GM18502 (cell line): ENCODE measurements at regions not wholly inside any gene's neighbourhood (a gene's known extent, or its start where the extent isn't known, plus 50 kb on each side); places are given as distances from the start of the nearest gene placed in this dataset.

Source experiments
- ATAC-seq: cut with Tn5 transposase; IDR thresholded peaks from one replicate; pipeline ENCODE4 v1.9.1; 2021; ENCODE audit warnings: mild to moderate bottlenecking; ENCODE audit not compliant: unreplicated experiment, poor library complexity

DNA sequence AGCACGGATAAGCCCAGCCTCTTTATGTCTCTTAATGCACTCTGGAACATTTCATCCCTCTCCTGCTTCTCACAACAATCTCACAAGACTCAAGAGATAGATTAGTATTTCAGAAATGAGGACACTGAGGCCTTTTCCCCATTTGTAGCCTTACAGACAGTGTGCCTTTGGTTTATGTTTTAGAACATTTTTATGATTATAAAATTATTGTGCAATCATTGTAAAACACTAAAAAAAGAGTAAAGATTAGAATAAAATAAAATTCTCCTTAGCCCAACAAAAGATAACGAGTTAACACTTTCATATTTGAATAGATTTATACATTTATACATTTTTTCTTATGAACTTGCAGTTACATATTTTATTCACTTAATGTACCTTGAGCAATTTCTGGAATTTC lies 748.7 kb downstream of the TRIML1 start:
- ATAC-seq, result no peak

DNA sequence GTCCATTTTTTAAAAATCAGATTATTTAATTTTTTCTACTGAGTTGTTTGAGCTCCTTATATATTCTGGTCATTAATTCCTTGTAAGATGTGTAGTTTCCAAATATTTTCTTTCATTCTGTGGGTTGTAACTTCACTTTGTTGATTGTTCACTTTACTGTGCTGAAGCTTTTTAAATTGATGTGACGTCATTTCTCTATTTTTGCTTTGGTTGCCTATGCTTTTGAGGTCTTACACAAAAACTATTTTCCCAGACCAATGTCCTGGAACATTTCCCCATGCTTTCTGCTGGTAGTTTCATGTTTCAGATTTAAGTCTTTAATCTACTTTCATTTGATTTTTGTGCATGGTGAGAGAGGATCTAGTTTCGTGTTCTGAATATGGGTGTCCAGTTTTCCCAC lies 753.6 kb downstream of the TRIML1 start:
- no peak for ATAC-seq

DNA sequence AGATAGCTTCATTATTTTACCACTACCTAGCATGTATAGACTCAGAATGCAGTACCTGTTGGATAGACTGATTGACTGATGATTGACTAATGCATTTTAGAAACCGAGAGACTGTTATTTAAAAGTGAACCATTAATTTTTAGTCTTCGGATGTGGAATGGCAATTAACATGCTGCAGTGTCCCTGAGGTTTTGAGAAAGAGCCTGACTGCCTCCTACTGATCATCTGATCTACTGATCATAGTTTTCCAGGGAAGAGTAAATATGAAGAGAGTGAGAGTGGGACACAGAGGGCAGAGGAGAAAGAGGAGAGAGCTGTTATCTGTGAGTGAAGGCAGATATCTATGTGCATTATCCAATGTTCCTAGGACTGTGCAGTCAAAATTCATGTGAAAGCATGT lies 764.7 kb downstream of the TRIML1 start:
- ATAC-seq, result no peak

DNA sequence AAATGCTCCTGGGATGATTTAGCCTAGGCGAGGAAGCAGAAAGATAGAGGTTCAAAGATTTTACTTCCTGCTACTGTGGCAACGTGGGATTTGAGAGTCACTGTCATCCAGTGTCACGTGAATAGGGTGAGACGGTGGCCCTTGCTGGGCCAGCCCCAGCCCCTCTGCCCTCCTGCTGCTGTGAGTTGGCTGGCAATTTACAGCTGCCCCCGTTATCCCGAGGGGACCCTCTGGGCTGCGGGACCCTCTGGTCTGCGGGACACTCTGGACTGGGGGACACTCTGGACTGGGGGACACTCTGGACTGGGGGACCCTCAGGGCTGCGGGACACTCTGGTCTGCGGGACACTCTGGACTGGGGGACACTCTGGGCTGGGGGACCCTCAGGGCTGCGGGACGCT lies 765.4 kb downstream of the TRIML1 start:
- no peak for ATAC-seq

DNA sequence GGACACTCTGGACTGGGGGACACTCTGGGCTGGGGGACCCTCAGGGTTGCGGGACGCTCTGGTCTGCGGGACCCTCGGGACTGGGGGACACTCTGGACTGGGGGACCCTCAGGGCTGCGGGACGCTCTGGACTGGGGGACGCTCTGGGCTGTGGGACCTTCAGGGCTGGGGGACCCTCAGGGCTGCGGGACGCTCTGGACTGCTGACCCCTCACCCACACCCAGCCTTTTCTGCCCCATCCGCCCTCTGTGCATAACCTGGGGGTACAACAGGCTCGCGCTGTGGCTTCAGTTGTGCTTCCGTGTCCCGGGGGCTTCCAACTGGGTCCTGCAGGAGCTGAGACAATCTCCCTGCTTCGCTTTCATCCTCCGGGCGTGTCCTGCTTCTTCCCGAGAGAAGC lies 766.0 kb downstream of the TRIML1 start:
- no peak for ATAC-seq

DNA sequence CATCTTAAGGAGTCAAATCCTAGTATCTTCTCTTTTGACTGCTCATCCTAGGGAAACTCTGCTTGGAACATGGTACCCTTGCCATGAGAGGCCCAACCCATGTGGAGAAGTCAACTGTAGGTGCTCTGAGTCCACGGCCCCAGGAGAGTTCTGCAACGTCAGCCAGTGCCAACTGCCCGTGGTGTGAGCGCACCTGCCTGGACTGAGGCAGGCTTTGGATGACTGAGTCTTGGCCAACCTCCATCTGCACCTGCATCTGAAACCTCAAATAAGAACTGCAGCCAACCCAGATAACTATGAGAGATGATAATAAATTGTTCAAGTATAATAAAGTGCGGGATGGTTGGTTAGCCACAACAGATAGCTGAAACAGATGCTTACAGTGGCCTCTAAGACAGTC lies 772.0 kb downstream of the TRIML1 start:
- no peak for ATAC-seq

DNA sequence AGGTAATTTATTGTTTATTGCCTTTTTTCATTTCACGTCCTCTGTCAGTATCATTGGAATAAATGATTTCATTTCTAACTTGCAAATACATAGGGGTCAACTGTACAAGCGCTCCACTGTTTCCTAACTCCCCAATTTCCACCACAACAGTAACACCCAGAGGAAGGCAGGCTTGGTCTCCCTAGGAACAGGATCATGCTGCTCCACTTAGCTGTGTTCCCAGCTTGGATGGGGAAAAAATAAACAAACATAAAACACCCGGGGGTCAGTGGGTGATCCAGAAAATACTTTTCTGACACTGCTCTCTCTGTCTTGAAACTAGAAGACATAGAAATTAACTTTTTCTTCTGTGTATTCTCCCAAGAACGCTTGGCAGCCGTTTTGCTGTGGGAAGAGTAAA lies 772.5 kb downstream of the TRIML1 start:
- ATAC-seq, result no peak

DNA sequence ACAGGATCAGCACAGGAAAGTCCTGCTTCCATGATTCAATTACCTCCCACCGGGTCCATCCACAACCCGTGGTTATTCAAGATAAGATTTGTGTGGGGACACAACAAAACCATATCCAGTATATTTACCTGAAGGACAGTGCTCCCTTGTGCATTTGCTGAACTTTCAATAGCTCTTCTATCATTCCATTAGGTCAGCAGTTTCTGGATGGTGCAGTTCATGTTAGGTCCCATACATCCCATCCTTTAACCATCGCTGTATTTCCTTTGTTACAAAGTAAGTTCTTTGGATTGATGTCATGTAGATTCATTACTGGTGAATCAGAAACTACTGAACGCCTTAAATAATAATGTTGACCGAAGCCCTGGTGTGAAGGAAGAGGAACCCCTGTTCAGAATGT lies 775.9 kb downstream of the TRIML1 start:
- ATAC-seq, result no peak

DNA sequence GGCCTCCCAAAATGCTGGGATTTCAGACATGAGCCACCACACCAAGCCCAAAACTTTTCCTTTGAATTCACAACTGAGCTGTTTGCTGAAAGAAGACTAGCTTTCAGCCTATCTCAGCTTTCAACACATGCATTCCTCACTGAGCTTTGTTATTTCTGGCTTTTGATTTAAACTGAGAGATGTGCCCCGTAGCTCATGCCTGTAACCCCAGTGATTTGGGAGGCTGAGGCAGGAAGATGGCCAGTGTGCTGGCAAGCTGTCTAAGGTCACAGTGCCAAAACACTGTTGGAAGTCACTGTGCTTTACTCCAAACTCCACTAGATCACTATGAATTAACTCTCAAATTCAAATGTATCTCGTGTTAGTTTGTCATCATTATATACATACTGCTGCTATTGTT lies 779.5 kb downstream of the TRIML1 start:
- no peak for ATAC-seq

DNA sequence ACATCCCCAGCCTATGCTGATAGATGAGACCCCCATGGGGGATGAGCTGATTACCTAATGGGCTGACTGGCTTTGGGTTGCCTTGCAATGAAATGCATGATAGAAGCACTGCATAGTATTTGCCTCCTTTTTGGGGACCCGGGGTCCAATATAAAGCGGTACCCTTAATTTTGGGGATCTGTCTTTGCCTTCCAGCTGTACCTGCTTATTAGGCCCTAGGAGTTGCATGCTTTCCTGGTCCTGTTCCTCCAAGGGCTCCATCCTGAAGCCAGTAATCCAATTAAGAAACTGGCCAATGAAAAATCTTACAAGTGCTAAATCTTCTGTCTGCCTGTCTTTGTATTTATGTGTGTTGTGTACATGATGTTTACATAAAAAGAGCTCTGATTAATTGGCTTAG lies 791.6 kb downstream of the TRIML1 start:
- ATAC-seq, result no peak

DNA sequence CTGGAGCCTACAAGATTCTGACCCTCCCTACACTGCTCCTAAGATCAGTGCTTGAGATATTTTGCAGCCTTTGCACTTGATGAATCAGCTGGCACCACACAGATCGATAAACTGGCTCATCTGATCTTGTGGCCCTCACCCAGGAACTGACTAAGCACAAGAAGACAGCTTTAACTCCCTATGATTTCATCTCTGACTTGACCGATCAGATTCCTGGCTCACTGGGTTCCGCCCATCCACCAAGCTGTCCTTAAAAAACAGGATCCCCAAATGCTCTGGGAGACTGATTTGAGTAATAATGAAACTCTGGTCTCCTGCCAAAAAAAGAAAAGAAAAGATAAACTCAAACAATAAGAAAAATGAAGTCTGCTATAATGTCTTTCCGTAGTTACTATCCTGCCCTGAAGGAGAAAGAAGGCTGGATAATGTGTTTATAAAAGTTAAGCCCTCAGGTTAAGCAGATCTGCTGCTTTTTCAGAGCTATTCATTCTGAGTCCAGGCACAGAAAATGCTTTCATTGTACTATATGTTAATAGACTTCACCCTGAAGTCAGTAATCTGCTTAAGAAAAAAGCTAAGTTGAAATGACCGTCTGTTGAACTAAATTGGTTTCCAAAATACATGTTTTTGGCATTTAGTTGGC lies 795.2 kb downstream of the TRIML1 start:
- ATAC-seq, result no peak

DNA sequence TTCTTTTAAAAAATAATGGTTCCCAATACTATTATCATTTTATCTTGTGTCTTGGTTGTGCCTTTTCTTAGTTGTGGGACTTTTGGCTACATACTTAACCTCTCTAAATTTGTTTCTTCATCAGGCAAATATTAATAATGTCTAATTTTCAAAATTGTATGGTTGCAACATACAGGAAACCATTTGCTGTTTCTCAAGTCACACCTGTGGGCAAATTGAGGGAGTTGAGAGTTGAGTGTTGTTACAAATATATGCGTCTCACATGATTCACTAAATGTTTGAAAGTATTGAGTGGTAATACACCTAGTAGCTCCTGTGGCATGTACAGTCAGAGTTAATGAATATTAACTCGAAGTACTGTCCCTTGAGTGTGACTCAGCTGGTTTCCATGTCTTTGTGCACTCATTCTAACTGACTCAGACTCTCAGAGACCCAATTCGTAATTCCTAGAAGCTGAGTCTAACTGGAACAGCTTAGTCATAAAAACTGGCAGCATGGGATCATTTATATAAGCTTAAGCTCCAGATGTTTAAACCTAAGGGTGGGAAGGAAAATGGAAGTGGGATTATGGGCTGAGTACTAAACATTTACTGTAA lies 802.4 kb downstream of the TRIML1 start:
- no peak for ATAC-seq

DNA sequence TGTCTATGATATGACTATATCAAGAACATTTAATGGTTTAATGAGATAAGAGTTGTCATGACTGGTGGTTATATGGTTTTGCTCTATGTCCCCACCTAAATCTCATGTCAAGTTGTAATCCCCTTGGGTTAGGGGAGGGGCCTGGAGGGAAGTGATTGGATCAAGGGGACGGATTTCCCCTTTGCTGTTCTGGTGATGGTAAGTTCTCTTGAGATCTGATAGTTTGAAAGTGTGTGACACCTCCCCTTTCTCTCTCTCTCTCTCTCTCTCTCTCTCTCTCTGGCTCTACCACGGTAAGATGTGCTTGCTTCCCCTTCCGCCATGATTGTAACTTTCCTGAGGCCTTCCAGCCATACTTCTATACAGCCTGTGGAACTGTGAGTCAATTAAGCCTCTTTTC lies 803.4 kb downstream of the TRIML1 start:
- no peak for ATAC-seq

DNA sequence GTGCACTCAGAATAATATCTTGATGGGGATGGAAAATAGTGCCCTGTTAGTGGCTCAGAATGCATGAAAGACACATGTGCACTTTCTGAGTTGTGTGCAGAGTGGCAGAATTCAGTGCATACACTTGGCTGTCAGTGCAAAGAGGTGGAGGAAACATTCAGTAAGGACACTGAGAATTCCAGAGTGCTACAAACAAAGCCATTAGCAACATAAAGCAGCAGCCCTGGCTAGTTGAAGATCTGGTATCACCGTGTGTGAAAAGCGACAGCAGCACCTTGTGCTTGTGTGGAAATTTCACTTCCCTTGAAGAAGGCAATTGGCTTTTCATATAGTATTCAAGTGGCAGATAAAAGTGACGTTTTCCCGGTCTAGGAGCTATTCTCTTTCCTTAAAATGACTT lies 810.4 kb downstream of the TRIML1 start:
- ATAC-seq, result no peak

DNA sequence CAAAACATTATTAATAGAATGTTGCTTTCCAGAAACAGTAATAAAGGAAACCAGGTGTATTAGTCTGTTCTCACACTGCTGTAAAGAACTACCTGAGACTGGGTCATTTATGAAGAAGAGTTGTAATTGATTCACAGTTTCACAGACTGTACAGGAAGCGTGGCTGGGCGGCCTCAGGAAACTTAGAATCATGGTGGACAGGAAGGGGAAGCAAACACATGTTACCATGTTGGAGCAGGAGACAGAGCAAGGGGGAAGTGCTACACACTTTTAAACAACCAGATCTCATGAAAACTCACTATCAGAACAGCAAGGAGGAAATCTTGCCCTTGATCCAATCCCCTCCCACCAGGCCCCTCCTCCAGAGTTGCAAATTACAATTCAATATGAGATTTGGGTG lies 815.8 kb downstream of the TRIML1 start:
- no peak for ATAC-seq

DNA sequence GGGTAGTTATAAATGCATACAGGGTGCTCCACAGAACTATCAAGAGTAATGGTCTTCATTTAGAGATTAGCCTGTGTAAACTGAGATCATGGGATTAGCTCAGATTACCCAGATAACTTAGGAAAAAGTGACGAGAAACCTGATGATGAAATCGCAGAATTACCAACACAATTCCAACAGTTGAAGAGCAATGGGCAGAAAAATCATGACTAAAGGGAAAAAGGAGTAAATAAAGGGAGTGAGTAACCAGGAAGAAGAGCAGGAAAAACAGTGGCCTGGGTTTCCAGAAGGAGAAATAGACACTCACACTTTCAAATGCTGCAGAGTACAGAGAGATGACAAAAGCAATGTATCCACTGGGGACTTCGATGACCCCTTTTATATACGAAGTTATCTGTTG lies 817.3 kb downstream of the TRIML1 start:
- no peak for ATAC-seq

DNA sequence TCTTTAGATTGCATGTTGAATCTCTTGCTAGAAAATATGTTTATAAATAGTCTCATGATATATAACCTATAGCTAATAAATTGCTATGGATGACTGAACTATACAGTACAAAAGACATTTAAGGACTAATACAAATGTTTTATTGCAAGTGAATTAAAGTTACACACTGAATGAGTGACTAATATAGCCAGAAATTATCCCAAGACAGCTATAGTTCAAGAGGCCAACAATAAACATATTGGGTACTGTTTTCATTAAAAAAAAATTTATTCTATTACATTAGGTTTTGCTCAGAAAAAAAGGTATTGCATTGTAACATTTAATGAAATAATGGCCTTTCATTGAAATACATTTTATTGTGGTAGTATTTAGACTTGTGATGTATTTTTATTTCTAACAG lies 819.1 kb downstream of the TRIML1 start:
- no peak for ATAC-seq

DNA sequence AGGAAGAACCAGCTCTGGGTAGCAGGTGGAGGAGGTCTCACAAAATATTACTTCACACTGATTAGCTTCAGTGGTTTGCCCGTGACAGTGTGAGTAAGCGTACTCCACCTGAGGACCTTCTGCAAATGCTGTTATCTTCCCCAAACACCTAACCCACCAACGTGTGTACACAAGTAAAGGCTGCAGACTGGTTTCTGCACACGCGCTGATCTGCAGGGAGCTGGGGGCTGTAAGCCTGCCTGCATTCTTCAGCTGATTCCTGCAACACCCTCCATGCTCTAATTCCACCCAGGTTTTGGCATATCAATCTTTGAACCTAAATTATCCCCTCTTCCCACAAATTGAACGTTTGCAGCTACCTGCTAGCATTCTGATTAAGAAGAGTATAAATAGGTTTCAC lies 820.2 kb downstream of the TRIML1 start:
- ATAC-seq, result no peak

DNA sequence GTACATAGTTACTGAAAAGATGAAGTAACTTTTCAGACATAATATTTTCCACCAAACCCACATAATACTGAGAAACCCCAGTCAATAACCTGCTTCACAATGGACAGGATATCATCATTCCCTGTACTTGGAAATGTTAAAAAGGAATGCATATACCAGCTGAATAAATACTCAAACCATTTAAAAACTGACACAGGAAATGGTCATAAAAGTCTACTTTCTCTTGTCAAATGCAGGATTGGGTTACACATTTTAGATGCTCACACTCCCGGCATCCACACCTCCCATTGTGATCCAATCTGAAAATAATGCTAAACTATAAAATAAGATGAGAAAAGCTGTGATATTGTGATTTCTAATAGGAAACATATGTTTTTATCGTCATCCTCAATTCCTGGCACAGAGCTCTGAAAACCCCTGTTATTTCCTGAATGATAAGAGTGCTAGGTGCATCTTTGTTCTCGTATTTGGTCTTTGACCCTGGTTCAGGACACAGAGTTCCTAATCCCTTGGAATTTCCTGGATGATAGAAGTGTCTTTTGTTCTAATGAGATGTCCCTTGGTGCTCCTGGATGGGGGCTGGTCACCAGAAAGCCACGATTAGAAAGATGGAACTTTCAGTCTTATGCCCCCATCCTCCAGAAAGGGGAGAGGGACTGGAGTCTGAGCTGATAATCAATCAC lies 821.3 kb downstream of the TRIML1 start:
- no peak for ATAC-seq

DNA sequence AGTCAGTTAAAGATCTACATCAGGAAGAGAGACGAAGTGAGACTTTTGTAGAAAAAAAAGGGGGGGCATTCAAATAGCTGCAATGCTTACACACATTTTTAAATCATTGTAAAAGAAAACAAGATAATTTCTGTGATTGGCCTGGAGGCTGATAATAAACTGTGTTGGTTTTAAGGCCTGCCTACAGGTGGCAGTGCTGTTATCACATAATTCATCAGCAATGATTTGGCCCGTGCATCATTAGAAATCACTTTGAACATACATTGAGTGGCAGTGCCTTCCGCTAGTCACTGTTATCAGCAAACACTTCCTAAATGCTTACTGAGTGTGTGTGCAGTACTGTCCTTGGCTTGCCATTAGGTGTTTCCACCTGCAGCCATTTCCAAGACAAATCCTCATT lies 831.9 kb downstream of the TRIML1 start:
- ATAC-seq, result no peak

DNA sequence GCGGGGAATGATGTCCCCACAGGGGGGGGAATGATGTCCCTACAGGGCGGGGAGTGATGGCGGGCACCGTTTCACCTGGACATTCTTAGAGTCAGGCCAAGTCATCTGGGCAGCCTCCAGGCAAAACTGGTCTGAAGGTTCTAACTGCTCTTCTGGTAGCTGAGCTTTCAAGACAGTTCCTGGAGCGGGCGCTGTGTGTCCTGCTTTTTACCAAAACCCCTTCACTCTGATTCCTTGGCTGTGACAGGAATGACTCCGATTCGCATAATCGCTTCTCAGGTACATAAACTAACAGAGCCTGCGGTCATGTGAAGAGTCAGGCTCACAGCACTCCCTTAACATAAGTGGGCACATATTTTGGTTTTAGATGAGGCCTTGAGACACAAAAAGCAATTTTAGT lies 836.0 kb downstream of the TRIML1 start:
- ATAC-seq, result no peak

DNA sequence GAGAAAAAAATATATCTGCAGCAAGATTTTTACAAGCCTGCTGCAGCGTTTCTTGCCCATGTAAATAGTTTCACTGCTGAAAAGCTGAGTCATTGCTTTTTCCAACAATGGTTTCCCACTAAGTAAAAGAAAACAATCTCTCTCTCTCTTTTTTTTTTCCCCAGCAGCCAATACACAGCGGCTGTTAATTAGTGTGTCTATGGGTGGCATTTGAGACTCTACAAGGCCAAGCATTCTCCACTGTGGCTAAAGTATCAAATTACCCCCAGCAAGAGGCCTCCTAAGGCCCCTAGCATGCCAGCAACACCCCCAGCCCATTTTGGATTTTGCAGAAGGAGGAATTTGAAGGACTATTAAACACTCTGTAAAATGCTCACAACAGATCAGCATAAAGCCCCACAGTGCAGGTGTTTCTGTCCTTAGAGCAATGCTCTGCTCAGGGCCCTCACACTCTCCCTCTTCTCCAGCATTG lies 837.4 kb downstream of the TRIML1 start:
- no peak for ATAC-seq
